ENCODE measurements at regions not wholly inside any gene's neighbourhood (a gene's known extent, or its start where the extent isn't known, plus 50 kb on each side); places are given as distances from the start of the nearest gene placed in this dataset.
"Not testable (repeated sequence)": the region's sequence is repeated elsewhere in the genome, so short reads cannot be mapped to it uniquely, and the experiment has no call there.

DNA sequence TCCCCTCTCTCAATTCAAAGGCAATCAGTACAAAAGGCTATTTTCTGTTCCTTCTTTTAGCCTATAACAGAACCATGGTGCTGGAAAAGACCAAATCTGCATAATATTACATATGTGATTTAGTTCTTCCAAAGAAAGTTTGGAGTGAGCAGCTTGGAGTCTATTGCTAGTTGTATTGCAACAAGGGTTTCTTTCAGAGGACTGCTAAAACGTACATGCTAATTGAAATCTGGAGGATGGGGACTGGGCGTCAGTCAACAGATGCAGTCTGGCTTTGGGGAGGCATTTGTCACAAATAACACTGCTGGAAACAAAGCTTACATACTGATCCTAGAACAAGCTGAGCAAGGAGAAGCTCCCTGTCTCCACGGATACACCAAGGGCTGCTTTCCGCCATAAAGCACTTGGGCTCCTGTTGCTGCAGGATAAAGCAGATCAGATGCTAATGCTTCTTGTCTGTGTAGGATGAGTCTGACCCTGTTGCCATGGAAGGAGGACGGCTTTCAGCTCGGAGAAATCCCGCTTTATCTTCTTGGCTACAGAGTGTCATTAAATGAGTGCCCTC is 883.5 kb downstream of the SORCS1 start:
- no peak for DNase-seq

DNA sequence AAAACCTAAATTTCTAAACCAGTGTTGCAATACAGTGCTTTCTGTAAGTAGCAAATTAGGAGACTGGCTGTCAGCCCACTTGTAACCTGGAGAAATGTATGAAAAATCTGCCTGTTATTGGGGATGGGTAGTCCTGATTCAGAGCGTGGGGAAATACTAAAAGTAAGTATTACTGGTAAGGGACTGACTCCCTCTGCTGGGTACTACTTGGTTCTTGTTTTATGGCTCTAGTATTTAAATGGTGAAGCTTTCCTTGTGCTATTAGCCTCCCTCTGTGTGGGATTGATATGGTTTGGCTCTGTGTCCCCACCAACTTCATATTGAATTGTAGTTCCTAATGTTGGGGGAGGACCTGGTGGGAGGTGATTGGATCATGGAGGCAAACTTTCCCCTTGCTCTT is 886.1 kb downstream of the SORCS1 start:
- no peak for DNase-seq

DNA sequence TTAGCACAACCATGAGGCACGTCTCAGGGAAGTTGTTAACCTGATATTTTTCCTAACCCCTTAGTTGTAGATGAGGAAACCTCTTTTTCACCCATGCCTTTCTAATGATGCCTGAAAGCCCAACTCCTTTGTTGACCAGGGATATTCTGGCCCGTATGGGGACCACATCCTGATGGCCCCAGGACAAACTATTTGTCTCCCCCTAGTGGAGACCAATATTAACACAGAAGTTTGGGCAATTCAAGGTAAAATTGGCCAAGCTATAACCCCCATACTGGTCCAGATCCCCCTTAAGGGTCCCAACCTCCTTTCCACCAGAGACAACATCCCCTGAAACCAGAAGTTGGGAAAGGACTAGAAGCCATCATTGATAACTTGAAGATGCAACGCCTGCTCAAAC is 893.3 kb downstream of the SORCS1 start:
- DNase-seq, result no peak

DNA sequence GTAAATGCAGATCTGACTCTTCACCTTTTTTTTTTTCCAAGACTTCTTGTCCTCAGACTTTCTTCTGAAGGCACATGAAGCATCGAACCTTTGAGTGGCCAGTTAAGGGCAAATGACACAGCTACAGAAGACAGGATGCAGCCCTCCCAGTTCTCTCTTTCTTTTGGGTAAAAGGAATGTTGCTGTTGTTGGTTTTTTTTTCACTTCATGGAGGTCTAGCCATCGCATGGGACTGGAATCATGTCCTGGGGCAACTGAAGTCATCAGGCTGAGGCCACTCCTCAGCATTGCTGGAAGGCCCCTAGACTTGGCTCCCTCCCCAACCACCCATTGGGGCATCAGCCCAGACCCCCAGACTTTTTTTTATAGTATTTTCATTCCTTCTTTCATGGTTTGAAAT is 896.5 kb downstream of the SORCS1 start:
- DNase-seq, result no peak

DNA sequence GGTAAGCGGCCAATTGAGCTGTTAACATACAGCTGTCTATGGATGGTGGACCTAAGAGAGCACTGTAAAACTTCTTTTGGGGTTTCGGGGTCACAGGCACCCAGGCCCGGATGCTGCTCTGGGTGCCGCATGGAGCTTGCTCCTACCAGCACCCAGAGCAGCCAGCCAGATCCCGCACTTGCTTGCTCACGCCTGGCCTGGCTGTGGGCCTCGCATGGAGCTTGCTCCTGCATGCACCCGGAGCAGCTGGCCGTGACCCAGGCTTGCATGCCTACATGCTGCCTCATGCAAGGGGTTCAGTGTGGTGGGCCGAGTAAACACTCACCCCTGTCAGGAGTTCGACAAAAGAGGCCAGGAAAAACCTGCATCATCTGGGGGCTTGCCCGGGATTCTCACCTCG is 896.9 kb downstream of the SORCS1 start:
- DNase-seq, result no peak

DNA sequence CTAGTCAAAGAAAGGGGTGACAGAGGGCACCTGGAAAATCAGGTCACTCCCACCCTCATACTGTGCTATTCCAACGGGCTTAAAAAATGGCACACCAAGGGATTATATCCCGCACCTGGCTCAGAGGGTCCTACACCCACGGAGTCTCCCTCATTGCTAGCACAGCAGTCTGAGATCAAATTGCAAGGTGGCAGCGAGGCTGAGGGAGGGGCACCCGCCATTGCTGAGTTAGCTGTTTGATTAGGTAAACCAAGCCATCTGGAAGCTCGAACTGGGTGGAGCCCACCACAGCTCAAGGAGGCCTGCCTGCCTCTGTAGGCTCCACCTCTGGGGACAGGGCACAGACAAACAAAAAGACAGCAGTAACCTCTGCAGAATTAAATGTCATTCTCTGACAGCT is 907.1 kb downstream of the SORCS1 start:
- not testable (repeated sequence) for DNase-seq

DNA sequence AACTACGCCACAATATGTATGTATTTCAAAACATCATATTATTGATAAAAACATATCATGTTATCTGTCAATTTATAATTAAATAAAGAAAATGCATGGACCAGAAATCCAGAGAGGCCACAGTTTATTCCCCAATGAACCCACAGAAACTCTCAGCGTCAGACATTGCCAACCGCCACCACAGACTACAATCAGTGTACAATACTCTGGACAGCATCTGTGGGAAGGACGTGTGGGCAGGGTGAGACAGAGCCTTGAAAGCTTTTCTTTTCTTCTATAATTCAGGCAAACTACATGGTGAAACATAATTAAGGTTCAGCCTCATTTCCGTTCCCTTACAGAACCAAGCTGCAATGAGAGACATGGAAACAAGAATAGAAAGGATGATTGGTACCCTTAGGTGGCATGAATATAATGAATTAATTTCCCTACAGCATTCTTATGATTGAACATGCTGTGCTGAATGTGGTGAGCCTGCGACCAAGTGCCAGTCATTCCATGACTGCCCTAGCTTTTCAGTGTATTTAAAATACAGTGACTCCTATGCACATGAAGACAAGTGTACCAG is 909.3 kb downstream of the SORCS1 start:
- DNase-seq, result no peak

DNA sequence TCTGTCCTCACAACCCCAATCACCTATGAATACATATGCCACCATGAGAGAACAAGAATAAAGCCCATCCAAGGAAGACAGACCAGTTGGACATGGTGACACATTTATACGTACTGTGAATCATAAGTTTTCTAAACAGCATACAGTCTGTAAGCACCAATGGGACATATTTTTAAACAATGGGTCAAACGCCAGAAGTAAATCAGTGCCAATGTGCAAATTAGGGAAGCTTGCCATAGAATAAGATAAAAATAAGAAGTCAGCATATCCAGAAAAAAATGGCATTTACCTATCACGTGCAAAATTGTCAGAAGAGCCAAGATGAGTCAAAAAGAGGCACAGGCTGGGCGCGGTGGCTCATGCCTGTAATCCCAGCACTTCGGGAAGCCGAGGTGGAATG is 910.4 kb downstream of the SORCS1 start:
- DNase-seq, result no peak

DNA sequence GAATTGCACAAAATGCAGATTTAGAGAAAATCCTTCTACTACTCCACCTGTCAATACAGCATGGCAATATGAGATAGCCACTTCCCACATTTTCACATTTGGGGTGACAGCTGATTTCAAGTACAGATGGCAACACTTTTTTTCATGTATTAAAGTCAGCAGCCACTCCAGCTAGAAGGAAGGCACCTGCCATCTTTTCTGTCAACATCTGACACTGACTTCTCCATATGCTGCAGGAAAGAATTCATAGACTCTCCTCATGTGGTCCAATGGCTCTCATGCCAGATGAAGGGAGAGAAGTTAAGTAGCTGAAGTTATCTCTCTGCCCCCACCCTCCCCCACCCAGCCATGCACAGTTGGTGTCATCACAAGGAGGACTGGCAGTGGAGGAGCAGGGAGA is 912.0 kb downstream of the SORCS1 start:
- DNase-seq, result no peak

DNA sequence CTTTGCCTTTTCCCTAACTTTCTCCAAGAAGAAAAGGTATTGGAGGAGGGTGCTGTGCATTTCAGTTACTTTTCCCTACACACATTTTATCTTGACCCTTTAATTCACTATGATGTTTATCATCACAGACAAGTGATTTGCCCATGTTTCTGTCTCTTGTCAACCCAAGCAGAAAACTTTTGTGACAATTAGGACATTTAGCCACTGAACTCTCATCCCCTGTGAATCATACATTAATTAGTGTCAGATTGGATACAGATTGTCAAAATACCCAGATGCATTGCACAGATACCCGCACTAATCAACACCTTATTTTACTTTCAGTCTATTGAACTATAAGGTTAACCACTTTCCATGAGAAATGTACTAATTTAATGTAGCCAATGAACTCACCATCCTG is 912.9 kb downstream of the SORCS1 start:
- DNase-seq, result no peak

DNA sequence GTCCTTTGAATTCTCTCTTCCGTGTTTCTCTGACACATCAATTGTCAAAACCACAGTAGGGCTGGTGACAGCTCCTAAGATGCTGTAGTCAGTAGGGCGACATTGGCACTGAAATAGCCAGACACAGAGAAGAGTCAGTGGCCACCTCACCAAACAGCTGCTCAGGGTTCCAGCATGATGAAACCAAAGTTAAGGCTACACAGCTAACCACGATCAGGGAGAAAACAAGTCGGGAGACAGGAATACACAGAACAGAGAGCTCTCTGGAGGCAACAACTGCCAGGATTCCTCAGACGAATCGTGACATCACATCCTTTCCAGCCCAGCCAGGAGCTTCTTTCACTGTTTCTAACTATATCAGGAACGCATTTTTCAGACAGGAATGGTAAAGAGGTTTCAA is 922.2 kb downstream of the SORCS1 start:
- DNase-seq, result no peak

DNA sequence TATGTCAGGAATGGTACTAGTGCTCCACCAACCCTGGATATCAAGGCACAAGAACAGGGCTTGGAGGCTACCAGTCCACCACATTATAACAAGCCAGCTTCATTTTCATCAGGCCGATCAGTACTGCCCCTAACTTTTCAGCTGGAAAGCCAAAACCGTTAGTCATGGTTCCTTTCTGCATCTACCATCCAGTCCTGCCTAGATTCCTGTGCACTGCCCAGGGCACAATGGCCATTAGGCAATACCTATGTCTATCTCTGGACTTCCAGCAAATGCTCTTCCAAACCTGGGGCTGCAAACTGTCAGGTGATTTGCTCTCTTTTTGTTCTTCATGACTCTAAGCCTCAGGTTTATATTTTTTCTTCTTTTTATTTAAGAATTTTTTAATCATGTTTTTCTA is 937.7 kb downstream of the SORCS1 start:
- DNase-seq, result no peak

DNA sequence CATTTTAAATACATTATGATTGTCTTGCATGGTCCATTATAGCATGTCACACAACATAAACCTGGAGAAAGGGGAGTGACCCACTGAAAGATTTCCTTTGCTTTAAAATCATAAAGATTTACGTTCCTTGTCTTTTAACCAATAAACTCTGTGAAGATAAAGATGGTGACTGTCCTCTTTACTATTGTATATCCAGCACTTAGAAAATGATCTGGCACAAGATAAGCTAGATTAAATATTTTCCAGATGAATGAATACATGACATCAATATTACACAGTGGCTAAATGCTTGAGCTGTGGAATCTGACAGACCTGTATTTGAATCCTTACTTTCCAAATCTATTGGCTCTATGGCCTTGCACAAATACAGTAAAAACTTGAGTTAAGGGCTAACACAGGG is 938.4 kb downstream of the SORCS1 start:
- no peak for DNase-seq

DNA sequence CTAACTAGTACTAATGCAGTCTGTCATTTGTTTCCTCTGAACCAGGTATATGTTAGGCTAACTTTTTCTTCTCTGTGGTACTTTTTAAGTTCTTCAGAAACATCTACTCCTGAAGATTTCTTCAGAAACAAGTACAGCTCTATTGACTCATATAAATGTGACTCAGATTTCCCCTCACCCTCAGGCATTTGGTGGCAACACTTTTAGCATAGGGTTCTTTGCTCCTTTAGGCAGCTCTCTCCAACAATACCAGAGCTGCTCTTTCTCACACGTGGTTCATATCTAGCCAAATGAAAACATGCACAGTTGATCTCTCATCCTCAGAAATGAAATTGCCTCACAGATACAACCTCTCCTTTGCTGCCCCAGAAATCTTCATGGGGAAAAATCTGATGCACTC is 939.8 kb downstream of the SORCS1 start:
- no peak for DNase-seq

DNA sequence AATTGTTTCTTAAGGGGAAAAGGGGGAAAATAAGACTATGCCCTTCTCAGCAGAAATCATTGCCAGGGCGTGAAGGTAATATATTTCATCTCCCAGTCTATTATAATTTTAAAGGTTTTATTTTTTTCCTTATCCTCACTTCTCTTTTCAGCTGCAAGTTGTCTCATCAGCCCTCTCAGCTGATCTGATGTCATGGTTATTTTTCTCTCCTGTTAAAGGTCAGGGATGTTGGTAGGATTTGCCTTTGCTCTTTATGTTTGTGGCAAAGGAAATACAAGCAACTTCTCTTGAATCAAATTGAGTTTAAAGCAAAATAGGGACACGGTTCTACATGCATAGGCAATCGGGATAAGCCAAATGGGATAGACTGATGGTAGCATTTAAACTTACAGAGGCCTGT is 946.9 kb downstream of the SORCS1 start:
- DNase-seq, result no peak

DNA sequence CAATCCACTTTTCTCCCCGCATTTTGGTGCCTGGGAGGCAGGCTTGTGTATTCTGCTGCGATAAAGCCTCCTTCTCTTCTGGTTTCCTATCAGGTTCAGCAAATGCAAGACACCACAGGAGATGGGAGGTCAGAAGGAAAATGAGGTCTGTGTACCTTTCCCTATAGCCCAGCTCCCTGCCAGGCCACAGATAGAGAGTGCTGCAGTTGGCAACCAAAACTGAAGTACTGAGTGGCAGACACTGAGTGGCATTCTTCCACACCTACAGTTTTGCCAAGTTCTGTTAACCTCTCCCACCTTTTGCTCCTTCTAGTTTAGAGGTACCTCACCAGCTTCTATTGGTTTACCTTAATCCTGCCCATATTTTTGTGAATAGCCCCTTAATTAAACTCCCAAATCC is 948.4 kb downstream of the SORCS1 start:
- DNase-seq, result no peak

DNA sequence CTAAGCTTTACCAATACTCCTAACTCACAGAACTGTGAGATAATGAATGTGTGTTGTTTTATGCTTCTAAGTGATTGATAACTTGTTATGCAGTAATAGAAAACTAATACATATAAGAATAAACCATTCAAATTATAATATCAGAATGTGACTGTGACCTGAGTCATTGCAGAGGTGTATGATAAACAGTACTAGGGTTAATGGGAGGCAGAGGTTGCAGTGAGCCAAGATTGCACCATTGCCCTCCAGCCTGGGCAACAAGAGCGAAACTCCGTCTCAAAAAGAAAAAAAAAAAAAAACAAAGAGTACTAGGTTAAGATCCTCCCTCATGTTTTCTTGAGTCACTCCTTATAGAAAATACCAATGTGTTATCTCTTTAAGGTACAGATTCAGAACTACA is 950.3 kb downstream of the SORCS1 start:
- DNase-seq, result no peak

DNA sequence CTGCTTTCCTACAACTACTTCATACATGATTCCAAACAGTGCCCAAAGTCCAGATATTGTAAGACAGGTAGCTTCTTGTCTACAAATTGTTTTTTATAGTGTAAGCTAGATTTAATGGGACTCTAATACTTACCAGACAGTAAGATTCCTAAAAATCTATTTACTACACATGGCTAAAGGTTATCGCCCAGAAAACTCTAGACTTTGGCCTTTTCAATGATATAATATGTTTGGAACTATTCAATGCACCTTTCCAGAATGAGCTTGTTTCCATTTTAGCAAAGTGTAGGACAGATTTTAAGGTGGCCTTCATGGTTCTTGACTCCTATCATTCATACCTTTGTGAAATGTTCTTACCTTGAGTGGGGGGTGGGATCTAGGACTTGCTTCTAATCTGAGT is 951.0 kb downstream of the SORCS1 start:
- no peak for DNase-seq

DNA sequence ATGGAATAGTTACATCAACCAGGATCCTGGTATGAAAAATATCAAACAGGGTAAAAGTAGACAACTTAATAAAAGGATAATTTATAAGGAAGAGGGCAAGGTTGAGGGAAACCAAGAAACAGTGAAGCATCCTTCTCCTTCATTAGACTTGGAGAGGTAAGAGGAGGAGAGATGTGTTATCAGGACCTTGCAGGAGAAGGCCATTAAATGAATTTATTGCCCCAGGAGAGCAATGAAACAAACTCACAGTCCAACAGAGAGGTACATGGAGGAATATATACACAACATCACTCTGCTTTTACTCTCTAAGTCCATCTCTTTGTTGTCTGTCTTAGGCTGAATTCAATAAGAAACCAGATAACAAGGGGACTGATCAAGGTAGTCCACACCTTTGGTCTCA is 966.2 kb downstream of the SORCS1 start:
- DNase-seq, result no peak

DNA sequence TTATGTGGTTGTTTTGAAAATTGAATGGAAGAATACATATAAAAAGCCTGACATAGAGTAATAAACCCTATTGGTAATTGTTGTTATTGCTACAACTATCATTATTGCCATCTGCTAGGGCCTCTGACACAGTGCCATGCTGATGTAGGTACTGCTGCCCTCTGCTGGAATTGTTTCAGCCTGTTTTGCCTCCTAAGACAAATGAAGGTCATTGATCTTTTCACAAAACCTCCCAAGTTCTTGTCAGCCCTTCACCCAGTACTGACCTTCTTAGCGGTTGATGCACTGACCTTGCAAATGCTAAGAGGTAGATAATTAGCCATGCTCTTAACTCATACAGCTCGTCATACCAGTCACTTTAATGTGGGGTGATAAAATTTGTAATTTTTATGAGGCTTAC is 975.2 kb downstream of the SORCS1 start:
- no peak for DNase-seq

DNA sequence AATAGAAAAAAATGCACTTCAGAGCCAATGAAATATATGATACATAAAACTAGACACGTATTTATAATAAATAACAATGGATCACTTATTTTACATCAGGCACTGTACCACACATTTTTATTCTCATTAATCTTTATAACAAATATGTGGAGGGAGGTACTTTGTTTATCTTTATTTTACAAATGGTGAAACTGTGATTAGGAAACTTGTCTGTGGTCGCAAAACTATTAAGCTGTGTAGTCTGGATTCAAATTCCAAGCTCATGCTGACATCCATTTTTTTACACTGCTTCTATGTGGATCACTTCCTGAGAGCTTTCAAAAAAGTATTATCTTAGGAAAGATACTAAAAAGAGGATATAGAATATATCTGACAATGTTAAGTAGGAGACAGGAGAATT is 978.6 kb downstream of the SORCS1 start:
- no peak for DNase-seq

DNA sequence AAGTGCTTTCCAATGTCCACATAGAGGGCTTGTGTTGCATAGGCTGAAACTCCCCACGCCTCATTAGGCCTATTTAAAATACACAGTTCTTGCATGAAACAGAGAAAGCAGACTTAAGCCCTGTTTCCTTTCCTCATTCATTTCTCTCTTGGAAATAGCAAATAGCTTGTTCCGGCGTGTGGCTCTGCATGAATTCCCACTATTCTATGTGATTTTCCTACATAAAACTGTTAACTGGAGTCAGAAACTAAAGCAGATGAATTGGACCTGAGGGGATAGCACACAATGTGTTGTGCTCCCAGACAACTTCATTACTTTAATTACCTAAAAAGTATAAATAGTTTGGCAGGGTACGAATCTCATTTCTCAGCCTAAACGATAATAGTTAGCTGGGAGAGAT is 981.5 kb downstream of the SORCS1 start:
- no peak for DNase-seq

DNA sequence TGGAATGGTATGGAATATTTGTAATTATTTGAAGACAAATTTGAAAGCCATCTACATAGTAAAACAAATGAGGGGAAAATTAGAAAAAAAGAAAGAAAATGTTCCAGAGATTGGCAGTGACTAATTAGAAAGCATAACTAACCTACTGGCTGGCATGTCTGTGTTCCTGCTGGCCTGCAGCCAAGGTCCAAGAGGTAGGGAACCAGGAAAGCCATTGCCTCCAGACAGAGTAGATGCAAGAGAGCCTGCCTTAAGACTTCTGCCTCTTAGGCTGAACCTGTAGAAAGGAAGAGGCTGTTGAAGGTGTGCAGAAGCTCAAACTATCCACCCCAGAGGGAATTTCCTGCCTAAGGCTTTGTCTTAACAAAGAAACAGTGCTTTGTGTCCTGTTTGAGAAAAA is 982.0 kb downstream of the SORCS1 start:
- DNase-seq, result no peak

DNA sequence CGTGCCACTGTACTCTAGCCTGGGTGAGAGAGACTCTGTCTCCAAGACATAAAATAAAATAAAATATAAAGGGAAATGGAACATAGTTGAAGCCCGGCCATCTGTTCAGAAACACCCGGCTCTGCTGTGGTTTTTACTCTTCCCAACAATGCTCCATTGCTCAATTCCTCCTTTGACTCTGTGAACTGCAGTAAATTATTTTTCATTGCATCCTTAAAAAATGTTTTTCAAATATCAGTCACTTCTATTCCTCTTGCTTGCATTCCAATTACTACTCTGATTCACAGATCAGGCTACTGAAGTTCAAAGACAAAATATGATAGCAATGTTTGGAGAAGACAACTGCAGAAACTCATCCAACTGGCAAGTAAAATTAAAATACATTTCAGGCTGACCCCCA is 983.0 kb downstream of the SORCS1 start:
- DNase-seq, result no peak

DNA sequence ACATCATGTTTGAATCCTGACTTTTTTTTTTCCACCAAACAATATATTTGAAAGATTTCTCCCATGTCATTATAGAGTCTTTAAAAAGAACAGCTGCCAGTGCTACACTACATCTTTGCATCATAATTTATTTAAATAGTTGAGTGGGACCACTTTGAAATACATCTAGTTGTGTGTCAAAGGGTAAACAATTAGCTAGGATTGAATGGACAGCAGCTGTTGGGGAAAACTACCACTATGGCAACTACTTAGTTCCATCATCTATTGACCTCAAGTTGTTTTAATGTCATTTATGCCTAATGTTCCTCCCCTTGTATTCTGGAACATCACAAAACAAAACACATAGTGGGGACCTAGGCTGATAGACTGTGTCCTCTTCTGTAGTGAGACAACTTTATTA is 985.1 kb downstream of the SORCS1 start:
- no peak for DNase-seq
